ENCODE measurements at regions not wholly inside any gene's neighbourhood (a gene's known extent, or its start where the extent isn't known, plus 50 kb on each side); places are given as distances from the start of the nearest gene placed in this dataset.

DNA sequence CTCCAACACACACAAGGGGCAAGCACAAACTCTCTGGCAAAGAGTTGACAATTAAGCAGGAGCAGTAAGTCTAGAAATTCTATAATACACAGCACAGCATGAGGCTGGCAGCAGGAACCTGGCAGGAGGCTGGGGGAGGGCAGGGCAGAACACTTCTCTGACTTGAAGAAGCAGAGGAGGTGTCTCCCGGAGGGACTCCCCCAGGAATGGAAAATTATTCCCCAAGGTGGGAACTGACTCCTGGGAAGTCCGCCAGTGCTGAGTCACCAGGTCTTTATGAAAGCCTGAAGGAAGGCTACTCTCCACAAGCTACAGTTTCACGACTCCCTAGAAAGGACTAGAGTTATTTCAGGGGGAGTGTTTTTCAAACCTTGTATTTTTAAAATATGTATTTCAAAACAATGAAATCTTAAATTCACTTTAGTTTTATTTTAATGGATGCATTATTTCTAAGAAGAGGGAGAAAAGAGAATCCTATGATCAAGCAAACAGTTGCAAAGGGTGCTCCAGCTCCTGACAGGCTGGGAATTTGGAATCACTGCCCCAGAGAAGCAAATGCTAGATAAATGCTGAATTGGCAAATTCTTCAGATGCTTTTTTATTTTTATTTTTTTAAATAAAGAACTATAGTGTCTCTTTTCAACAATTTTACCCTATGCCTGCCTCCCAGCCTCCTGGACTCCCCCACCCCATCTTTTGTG lies 192.8 kb downstream of the LY86 start:
- peak in 1 of 2 donors; percentile 9 for DNase-seq

- DNase-seq, result peak in 1 of 2 donors; percentile 36
These were observed 193.3 kb downstream of the LY86 start for GRCh38 chr6:6781873-6782227.

DNA sequence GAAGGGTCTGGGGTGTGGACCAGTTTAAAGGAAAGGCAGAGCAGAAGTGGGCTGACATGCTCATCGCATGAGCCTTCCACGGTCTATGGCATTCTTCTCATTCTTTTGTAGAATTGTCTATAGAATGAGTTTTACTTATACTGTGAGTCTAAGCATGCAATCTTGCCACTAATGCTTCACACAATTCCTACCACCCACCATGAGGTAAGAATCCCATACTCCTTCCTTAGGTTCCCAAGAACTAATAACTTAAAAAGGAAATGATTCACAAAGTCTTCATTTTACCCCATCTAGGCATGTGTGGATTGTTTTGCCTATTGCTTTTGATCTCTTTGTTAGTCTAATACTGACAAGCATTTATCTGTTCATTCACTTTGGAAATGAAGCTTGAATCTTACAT lies 195.2 kb downstream of the LY86 start:
- DNase-seq, result no peak

DNA sequence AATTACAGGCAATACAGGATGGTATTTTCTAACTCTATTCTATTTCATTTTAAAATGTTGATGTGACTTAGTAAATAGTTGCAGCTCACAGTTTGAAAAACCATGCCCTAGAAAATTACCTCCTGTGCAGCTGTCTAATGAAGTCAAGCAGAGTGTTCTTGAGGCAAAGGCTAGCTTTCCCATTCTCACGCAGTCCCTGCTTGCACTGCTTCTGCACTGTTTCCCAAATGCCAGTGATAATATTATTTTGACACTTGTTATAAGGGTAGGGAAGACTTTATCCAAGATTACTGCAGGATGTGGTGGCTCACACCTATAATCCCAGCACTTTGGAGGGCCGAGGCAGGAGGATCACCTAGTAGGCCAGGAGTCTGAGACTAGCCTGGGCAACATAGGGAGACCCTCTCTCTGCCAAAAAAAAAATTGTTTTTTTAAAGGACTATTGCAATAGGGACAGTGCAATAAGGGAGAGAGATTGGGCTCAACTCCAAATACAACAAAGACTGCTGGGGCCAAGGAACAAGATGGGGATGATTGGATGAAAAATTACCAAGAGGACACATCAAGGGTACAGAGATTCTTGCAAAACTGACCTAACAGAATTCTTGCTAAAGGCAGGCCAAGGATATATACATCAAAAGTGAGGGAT lies 196.1 kb downstream of the LY86 start:
- no peak for DNase-seq

DNA sequence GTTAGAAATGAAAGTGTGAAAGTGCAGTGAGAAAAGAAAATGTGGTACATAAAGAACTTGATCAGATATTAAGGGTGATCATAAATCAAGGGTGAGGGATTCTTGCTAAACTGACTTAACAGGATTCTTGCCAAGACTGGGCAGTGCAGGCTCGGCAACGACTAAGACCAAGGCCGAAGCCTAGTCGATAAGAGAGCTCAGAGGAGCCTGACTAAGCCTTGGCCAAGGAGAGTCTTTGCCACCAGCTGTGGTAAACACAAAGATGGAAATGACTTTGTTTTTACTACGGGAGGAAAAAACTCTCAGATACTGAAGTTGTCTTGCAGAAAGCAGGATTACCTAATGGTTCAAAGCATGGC lies 196.6 kb downstream of the LY86 start:
- DNase-seq, result no peak

GRCh38 chr6:6788394-6789032 lies 200.0 kb downstream of the LY86 start:
- DNase-seq, result no peak

GRCh38 chr6:6790393-6790792 lies 201.9 kb downstream of the LY86 start:
- DNase-seq, result no peak

- DNase-seq, result no peak
These were observed 202.4 kb downstream of the LY86 start for GRCh38 chr6:6790891-6791290.

GRCh38 chr6:6793388-6794250 lies 205.1 kb downstream of the LY86 start:
- no peak for DNase-seq

GRCh38 chr6:6795393-6795792 lies 206.9 kb downstream of the LY86 start:
- DNase-seq, result no peak

GRCh38 chr6:6796818-6797217 lies 208.3 kb downstream of the LY86 start:
- DNase-seq, result no peak

- no peak for DNase-seq
These were observed 209.9 kb downstream of the LY86 start for GRCh38 chr6:6798448-6798860.

- DNase-seq, result no peak
These were observed 212.4 kb downstream of the LY86 start for GRCh38 chr6:6801005-6801335.

- no peak for DNase-seq
These were observed 213.2 kb downstream of the LY86 start for GRCh38 chr6:6801635-6802218.

GRCh38 chr6:6803180-6803977 lies 214.9 kb downstream of the LY86 start:
- DNase-seq, result no peak

GRCh38 chr6:6804843-6805615 lies 216.5 kb downstream of the LY86 start:
- DNase-seq, result no peak

GRCh38 chr6:6806844-6807518 lies 218.5 kb downstream of the LY86 start:
- DNase-seq, result no peak

DNA sequence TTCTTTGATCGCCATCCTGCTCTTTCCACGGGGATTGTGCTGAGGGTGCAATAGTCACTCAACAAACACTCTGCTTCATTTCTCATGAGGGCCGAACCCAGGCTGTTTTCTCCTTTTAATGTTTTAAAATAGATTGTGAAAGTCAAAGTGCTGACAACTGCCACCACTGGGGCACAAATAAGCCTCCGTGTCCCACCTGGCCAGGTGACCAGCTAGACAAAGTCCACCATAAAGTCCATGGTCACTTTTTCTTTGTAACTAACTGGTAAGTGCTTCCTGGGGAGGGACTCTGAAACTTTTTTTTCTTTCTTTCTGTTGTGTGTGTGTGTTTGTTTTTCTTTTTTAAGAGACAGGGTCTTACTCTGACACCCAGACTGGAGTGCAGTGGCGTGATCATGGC lies 219.8 kb downstream of the LY86 start:
- no peak for DNase-seq

- DNase-seq, result no peak
These were observed 220.4 kb downstream of the LY86 start for GRCh38 chr6:6808915-6809314.

DNA sequence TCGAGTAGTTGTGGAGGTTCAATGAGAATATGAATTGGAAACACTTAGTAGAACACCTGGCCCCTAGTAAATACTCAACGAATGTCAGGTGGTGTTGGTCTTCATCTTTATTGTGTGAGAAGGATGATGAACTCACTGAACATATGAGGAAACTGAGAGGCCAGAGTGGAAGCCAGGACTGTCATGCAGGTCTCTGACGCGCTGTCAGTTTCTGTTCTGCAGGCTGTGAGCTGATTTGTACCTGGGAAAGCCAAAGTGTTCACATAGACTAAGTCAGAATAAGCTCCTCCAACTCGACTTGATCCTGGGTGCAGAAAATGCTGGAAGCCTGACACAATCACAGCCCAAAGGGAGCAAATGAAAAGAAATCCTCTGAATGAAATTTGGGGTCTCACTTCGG lies 222.2 kb downstream of the LY86 start:
- DNase-seq, result no peak
